SIG-M5 treated with dmso at 0.1 percent for 504 hours (cell line): ENCODE measurements at regions not wholly inside any gene's neighbourhood (a gene's known extent, or its start where the extent isn't known, plus 50 kb on each side); places are given as distances from the start of the nearest gene placed in this dataset.
"Not testable (repeated sequence)": the region's sequence is repeated elsewhere in the genome, so short reads cannot be mapped to it uniquely, and the experiment has no call there.

ENCODE experiments used
- DNase-seq: peaks from one replicate; lab custom pipeline; 2025; ENCODE audit not compliant: unreplicated experiment; lab: John Stamatoyannopoulos, UW

DNA sequence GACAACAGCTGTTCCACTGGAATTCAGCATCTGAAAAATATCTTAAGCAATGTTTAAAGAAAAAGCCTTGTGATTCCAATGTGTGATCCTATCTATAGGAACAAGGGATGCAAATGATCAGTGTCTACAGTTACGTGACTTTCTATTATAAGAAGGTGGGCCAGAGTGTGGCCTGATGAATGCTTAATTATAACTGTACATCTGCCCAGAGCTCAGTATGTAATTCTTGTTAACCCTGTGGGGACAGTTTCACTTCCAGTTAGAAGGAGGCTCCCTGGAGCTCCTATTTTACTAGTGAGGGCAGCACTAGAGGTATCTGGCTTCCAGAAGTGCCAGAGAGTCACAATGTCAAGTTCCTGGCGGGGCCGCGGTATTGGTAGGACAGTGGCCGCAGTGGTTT, 288.5 kb downstream of the USP46 start:
- DNase-seq = no peak

GRCh38 chr4:52371841-52372240, 287.3 kb downstream of the USP46 start:
- DNase-seq = no peak

DNA sequence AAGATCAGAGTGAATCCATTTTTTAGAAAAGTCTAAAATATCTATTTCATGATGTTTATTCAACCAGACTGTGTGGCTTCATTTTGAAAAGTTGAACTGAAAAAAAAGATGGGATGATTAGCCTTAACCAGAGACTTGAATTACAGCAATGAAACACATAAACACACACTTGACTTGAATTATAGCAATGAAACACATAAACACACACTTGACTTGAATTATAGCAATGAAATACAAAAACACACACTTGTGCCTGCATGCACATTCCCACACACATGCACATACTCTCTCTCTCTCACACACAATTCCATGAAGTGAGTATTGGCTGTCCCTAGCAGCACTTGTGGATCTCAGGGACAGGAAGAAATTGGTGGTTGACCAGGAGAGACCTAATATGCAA, 286.8 kb downstream of the USP46 start:
- no peak for DNase-seq

DNA sequence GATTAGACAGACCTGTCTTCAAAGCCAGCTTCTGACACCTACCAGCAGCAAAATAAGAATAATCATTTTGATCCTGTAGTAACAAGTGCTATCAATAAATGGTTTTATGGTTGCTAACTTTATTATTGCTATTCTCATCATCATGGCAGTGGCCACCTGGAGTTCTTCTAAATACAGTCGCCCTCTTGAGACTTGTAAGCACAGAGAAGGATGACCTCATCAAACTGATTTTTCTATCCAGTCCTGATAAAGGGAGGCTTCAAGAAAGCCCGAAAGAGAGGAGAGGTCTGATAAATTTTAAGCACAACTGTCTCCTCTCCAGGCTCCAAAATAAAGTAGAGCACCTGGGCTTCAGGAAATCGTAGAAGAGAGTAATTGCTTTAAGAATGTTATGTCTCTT, 286.4 kb downstream of the USP46 start:
- DNase-seq = no peak

DNA sequence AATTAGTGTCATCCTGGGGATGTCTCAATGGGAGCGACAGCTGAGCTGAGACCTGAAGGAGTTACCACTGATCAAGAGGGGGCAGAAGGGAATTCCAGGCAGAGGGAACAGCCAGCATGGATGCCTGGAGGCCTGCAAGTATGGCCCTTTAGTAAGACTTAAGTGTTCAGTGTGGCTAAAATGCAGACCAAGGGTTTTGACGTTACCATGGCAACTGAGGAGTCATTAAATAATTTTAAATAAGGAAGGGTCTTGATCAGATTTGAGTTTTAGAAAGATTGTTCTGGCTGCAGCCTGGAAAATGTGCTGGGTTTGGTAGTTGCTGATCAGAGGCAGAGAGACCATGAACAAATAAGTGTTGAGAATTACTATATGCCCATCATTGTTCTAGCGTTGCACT, 285.5 kb downstream of the USP46 start:
- DNase-seq = no peak

- DNase-seq = no peak
Measured at GRCh38 chr4:52374877-52375276, 284.2 kb downstream of the USP46 start.

DNA sequence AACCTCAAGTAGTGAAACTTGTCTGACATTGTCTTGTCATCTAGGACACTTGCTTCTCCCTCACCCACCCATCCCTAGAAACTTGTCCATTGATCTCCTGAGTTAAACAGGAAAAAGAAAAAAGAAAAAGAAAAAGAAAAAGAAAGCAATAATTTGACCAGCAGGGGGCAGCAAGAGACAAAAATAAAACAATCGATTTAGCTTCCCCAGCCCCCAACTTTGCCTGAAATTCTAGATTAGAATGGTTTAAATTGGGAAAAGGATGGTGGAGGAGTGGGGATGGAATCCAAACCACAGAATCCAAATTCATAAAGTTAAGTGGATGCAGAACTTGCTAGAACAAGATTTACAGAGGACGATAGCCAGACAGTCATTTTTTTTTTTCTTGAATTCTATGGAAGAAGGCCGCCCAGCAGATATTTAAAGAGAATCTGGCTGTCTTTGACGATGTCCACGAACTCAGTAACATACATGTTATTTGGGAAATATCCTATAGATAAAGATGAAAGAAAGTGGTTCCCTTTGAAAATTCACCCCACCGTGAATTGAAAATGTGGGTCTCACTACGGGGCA, 282.9 kb downstream of the USP46 start:
- peak; percentile 25 for DNase-seq

DNA sequence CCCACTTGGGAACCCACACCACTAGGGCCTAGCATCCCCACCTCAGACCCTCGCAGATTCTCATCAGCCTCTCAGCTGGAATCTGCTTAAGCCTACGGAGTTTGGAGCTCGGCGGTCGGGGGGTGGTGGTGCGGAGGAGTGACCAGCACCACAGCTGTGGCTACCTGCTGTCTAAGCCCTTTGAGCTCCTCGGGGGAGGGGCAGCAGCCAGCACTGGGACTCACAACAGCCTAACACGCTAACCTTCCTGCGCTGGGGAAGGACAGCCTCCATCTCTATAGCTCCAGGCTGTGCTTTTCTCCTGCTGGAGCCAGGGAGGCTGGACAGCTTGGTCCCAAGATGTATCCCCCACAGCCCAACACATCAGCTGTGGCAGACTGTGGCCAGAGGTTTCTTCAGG, 281.5 kb downstream of the USP46 start:
- DNase-seq = no peak

DNA sequence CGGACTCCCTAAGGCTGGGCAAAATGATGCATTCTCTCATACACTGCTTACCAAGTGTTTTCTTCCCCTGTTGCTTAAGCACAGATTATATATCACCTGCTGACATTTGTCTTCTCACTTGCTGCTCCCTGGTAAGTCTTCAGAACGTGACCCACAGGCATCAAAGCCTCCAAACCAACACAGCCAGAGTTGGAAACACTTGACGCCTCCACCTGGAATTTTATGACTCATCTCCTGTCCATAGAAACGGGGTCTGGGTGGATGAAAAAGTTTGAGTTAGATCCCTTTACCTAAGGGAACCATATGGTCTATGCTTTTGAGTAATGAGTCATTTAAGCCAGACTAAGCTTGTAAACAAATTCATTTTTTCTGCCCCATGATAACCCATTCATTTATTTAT, 251.6 kb downstream of the USP46 start:
- no peak for DNase-seq

GRCh38 chr4:52408032-52408431, 251.1 kb downstream of the USP46 start:
- no peak for DNase-seq

GRCh38 chr4:52408471-52408870, 250.6 kb downstream of the USP46 start:
- DNase-seq = no peak

GRCh38 chr4:52409766-52410165, 249.3 kb downstream of the USP46 start:
- not testable (repeated sequence) for DNase-seq

- DNase-seq = no peak
Measured at GRCh38 chr4:52410971-52411370, 248.1 kb downstream of the USP46 start.

- DNase-seq = no peak
Measured at GRCh38 chr4:52420330-52420729, 238.8 kb downstream of the USP46 start.

DNA sequence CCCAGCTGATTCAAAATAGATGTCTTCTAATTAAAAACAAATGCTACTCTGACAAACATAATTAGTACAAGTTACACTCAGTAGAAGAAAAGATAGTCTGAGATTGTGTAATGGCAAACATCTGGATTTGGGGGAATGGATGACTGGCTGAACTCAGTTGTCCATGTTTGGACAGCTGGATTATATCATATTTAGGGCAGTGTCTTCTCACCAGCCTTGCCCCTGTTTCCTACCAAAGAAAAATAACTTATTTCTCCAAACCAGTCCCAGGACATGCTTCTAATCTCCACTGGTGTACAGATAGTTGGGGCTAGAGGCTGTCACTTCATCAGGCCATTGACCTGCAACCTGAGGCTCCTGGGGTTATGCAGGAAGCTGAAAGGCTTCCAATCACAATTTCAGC, 237.3 kb downstream of the USP46 start:
- no peak for DNase-seq

- DNase-seq = no peak
Measured at GRCh38 chr4:52423967-52424366, 235.1 kb downstream of the USP46 start.

DNA sequence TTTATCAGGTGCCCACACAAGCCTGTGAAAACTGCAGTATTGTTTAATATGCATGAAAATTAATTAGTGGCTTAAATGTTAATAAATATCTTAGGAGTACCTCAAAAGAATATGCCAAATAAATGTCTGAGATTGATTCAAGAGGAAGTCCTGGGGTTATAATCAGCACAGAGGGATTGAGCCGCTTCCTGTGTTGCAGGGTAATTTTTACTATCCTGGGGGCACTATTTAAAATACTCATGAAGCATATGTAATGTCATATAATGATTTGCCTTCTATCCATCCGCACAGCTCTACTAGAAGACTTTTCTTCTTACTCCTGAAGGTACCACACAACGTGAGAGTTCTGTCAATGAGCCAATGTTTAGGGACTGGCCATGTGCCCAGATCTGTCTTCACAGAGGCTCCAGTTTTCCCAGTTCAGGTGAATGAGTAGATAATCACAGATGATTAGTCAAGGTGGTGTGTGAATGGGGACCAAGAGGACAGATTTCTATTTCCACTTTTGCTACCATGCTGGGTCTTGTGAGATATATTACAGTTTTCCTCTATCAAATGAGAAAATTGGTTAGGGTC, 233.3 kb downstream of the USP46 start:
- no peak for DNase-seq

GRCh38 chr4:52431410-52431809, 227.7 kb downstream of the USP46 start:
- DNase-seq = no peak

DNA sequence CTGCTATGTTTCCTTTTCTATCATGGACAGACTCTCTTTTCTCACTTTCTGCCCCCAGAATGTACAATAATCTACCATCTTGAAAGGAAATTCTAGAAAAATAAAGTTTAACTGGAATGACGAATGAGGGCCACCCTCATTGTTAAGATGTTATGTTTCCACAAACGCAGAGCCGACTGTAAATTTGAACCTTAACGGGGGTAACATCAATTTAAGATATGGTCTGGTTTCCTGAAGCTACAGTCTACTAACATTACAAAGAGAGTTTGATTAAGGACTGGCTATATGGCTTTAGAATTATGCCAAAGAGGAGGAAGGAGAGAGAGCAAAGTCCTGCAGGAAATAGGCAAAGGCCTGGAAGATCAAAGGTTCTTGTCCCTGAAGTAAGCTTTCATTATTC, 227.2 kb downstream of the USP46 start:
- no peak for DNase-seq

DNA sequence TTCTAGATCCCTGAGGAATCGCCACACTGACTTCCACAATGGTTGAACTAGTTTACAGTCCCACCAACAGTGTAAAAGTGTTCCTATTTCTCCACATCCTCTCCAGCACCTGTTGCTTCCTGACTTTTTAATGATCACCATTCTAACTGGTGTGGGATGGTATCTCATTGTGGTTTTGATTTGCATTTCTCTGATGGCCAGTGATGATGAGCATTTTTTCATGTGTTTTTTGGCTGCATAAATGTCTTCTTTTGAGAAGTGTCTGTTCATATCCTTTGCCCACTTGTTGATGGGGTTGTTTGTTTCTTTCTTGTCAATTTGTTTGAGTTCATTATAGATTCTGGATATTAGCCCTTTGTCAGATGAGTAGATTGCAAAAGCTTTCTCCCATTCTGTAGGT, 216.6 kb downstream of the USP46 start:
- DNase-seq = not testable (repeated sequence)

- DNase-seq = no peak
Measured at GRCh38 chr4:52472444-52472843, 186.7 kb downstream of the USP46 start.

DNA sequence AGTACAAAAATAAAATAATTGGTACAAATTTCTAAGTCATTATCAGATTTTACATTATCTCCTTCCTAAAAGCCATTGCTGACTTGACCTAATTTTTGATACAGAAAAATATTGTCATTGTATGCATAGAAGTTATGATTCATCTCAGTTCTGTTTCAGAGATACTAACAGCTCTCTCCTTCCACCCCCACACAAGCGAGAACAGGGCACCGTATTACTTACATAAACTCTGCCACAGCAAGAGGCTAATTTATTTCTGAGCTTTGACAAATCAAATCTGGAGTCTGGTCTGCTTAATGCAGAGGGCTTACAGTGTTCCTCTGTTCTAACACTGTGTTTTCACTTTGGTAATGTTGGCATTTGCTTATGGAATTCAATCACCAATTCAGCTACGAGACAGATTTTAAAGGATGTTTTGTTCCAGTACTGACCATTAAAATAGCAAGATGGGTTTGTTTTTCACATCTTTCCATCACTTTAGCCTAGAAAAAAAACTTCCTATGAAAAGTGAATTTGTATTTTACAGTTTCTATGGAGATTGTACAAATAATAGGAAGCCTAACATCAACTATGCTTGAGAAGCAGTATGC, 181.8 kb downstream of the USP46 start:
- no peak for DNase-seq
